ENCODE measurements at regions not wholly inside any gene's neighbourhood (a gene's known extent, or its start where the extent isn't known, plus 50 kb on each side); places are given as distances from the start of the nearest gene placed in this dataset.

DNA sequence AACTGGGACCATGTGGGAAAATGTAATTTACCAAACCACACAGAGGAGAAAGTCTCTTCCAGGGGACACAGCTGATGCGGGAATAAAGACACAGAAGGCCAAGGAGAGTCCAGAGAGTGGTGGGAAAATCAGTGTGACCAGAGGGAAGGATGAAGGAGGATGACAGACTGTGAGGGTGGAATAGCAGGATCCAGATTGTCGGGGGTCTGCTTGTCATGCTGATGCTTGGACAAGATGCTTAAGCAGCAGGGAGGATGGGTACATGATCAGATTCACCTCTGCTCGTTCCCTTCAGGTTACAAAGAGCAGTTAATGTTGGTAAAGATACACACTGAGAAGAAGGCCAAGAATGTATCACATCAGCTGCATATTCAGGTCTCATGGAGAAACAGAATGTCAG lies 117.1 kb upstream of the ZNF644 start:
- H3K4me3 ChIP-seq (ENCODE audit: low read length) = no peak overlapping the region
- no peak for DNase-seq
- H3K79me2 ChIP-seq (ENCODE audit: low read length) = no peaks in the 10 kb centered on the region
- H3F3A ChIP-seq (ENCODE audit: insufficient read depth, low read length) = no peaks in the 10 kb centered on the region
- no peaks in the 10 kb centered on the region for H3K36me3 ChIP-seq (replicated peaks; ENCODE audit: insufficient read depth, low read length)
- H2AFZ ChIP-seq (ENCODE audit: low read length) = no peak overlapping the region
- H3K9me2 ChIP-seq (replicated peaks; ENCODE audit: insufficient read depth, low read length) = no peaks in the 10 kb centered on the region
- H3K27ac ChIP-seq (ENCODE audit: low read length) = no peak overlapping the region
- no peaks in the 10 kb centered on the region for H4K20me1 ChIP-seq (ENCODE audit: insufficient read depth, low read length)
- no peaks in the 10 kb centered on the region for H3K4me1 ChIP-seq (ENCODE audit: low read length)
- no peaks in the 10 kb centered on the region for H3K27me3 ChIP-seq (replicated peaks; ENCODE audit: insufficient read depth, low read length)
- TF ChIP-seq EZH2 (optimal IDR thresholded peaks at IDR 0.05; ENCODE audit: low read depth, low read length) (no peak), CTCF (IDR thresholded peaks at IDR 0.05; ENCODE audit: low read length) (no peak), EZH2phosphoT487 (IDR thresholded peaks at IDR 0.05; ENCODE audit: low read length) (no peak)
- H3K9ac ChIP-seq (ENCODE audit: low read length) = no peak overlapping the region
- H3K9me3 ChIP-seq (replicated peaks; ENCODE audit: insufficient read depth, low read length) = no peaks in the 10 kb centered on the region
- no peak overlapping the region for H3K4me2 ChIP-seq (ENCODE audit: low read depth, low read length)

GRCh38 chr1:91137173-91137852 lies 115.5 kb upstream of the ZNF644 start:
- H3K27ac ChIP-seq (ENCODE audit: low read length) = no peak overlapping the region
- no peaks in the 10 kb centered on the region for H3F3A ChIP-seq (ENCODE audit: insufficient read depth, low read length)
- no peaks in the 10 kb centered on the region for H3K9me2 ChIP-seq (replicated peaks; ENCODE audit: insufficient read depth, low read length)
- H3K4me3 ChIP-seq (ENCODE audit: low read length) = no peak overlapping the region
- H4K20me1 ChIP-seq (ENCODE audit: insufficient read depth, low read length) = no peaks in the 10 kb centered on the region
- H3K9ac ChIP-seq (ENCODE audit: low read length) = no peak overlapping the region
- H3K4me2 ChIP-seq (ENCODE audit: low read depth, low read length) = no peak overlapping the region
- TF ChIP-seq CTCF (IDR thresholded peaks at IDR 0.05; ENCODE audit: low read length) = no peak
- no peak for TF ChIP-seq EZH2phosphoT487 (IDR thresholded peaks at IDR 0.05; ENCODE audit: low read length)
- no peak for TF ChIP-seq EZH2 (optimal IDR thresholded peaks at IDR 0.05; ENCODE audit: low read depth, low read length)
- no peaks in the 10 kb centered on the region for H3K36me3 ChIP-seq (replicated peaks; ENCODE audit: insufficient read depth, low read length)
- no peak for DNase-seq
- no peaks in the 10 kb centered on the region for H3K79me2 ChIP-seq (ENCODE audit: low read length)
- no peak overlapping the region for H2AFZ ChIP-seq (ENCODE audit: low read length)
- H3K27me3 ChIP-seq (replicated peaks; ENCODE audit: insufficient read depth, low read length) = no peaks in the 10 kb centered on the region
- no peaks in the 10 kb centered on the region for H3K4me1 ChIP-seq (ENCODE audit: low read length)
- no peaks in the 10 kb centered on the region for H3K9me3 ChIP-seq (replicated peaks; ENCODE audit: insufficient read depth, low read length)

DNA sequence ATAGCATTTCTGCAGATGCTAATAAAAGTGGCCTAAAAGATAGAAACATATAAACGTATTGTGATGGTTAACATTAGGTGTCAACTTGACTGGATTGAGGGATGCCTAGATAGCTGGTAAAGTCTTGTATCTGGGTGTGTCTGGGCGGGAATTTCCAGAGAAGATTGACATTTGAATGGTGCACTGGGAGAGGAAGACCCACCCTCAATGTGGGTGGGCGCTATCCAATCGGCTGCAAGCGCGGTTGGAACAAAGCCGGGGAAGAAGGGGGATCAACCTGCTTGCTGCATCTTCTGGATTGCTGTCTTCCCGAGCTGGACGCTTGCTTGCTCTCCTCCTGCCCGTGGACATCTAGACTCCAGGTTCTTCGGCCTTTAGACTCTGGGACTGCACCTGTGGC lies 114.0 kb upstream of the ZNF644 start:
- no peak overlapping the region for H3K4me3 ChIP-seq (ENCODE audit: low read length)
- H3K9me2 ChIP-seq (replicated peaks; ENCODE audit: insufficient read depth, low read length) = no peaks in the 10 kb centered on the region
- H3F3A ChIP-seq (ENCODE audit: insufficient read depth, low read length) = no peaks in the 10 kb centered on the region
- no peak for DNase-seq
- H2AFZ ChIP-seq (ENCODE audit: low read length) = no peak overlapping the region
- H3K9ac ChIP-seq (ENCODE audit: low read length) = no peak overlapping the region
- no peaks in the 10 kb centered on the region for H4K20me1 ChIP-seq (ENCODE audit: insufficient read depth, low read length)
- H3K9me3 ChIP-seq (replicated peaks; ENCODE audit: insufficient read depth, low read length) = no peaks in the 10 kb centered on the region
- no peaks in the 10 kb centered on the region for H3K4me1 ChIP-seq (ENCODE audit: low read length)
- no peaks in the 10 kb centered on the region for H3K79me2 ChIP-seq (ENCODE audit: low read length)
- TF ChIP-seq EZH2phosphoT487 (IDR thresholded peaks at IDR 0.05; ENCODE audit: low read length) = no peak
- no peak for TF ChIP-seq EZH2 (optimal IDR thresholded peaks at IDR 0.05; ENCODE audit: low read depth, low read length)
- no peak for TF ChIP-seq CTCF (IDR thresholded peaks at IDR 0.05; ENCODE audit: low read length)
- H3K36me3 ChIP-seq (replicated peaks; ENCODE audit: insufficient read depth, low read length) = no peaks in the 10 kb centered on the region
- no peak overlapping the region for H3K27ac ChIP-seq (ENCODE audit: low read length)
- no peaks in the 10 kb centered on the region for H3K27me3 ChIP-seq (replicated peaks; ENCODE audit: insufficient read depth, low read length)
- H3K4me2 ChIP-seq (ENCODE audit: low read depth, low read length) = no peak overlapping the region

Measured in MM.1S (cell line).